ENCODE measurements at regions not wholly inside any gene's neighbourhood (a gene's known extent, or its start where the extent isn't known, plus 50 kb on each side); places are given as distances from the start of the nearest gene placed in this dataset.

DNA sequence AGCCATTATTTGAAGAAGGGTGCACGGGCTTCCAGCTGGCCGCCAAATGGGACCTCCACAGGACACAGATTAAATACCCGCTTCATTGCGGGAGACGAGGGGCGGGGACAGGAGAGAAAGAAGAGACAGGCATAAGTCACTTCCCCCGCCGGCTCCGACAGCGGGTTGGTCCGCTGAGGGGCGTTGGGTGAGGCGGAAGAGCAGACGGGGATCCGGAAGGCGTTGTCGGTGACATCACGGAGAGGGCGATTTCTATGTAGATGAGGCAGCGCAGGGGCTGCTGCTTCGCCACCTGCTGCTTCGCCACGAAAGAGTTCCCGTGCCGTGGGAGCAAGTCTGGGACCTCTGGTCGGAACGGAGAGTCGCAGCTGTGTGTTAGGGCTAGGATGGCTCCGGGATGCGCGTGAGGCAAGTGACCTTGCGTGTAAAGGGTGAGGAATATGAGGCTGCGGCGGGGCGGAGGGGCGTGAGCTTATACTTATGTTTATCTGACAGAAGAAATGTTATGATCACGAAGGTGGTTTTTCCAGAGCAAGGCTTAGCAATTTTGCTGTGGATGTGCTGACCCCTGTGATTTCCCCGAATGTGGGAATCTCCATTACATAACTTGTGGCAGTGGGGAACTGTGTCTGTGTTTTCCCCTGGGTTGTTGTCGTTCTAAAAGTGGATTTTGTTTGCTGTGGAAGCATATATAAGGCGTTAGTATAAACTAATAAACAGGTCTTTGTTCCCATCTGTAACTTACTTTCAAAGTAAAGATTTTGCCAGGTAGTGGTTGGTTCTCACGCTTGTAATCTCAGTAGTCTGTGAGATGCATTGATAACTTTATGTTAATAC is 52.9 kb downstream of the PPIAL4C start (continued):
- peak; percentile 70 for TF ChIP-seq ELF2 (CRISPR knock-in tag; IDR thresholded peaks at IDR 0.05)
- TF ChIP-seq, protein P1, sequence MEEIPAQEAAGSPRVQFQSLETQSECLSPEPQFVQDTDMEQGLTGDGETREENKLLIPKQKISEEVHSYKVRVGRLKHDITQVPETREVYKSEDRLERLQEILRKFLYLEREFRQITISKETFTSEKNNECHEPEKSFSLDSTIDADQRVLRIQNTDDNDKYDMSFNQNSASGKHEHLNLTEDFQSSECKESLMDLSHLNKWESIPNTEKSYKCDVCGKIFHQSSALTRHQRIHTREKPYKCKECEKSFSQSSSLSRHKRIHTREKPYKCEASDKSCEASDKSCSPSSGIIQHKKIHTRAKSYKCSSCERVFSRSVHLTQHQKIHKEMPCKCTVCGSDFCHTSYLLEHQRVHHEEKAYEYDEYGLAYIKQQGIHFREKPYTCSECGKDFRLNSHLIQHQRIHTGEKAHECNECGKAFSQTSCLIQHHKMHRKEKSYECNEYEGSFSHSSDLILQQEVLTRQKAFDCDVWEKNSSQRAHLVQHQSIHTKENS (CRISPR knock-in tag; IDR thresholded peaks at IDR 0.05) = peak; percentile 92
- TF ChIP-seq, protein P2, sequence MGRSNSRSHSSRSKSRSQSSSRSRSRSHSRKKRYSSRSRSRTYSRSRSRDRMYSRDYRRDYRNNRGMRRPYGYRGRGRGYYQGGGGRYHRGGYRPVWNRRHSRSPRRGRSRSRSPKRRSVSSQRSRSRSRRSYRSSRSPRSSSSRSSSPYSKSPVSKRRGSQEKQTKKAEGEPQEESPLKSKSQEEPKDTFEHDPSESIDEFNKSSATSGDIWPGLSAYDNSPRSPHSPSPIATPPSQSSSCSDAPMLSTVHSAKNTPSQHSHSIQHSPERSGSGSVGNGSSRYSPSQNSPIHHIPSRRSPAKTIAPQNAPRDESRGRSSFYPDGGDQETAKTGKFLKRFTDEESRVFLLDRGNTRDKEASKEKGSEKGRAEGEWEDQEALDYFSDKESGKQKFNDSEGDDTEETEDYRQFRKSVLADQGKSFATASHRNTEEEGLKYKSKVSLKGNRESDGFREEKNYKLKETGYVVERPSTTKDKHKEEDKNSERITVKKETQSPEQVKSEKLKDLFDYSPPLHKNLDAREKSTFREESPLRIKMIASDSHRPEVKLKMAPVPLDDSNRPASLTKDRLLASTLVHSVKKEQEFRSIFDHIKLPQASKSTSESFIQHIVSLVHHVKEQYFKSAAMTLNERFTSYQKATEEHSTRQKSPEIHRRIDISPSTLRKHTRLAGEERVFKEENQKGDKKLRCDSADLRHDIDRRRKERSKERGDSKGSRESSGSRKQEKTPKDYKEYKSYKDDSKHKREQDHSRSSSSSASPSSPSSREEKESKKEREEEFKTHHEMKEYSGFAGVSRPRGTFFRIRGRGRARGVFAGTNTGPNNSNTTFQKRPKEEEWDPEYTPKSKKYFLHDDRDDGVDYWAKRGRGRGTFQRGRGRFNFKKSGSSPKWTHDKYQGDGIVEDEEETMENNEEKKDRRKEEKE (IDR thresholded peaks at IDR 0.05; ENCODE audit: borderline replicate concordance in 1 of 2, control insufficient read depth in 1 of 2, low read depth in 2 of 2, low read length in 1 of 2) = peak; percentile 79 to 100; a peak in 3 of 4 replicates
- peak; percentile 93 for TF ChIP-seq NFXL1 (CRISPR knock-in tag; IDR thresholded peaks at IDR 0.05)
- peak; percentile 91 for TF ChIP-seq THAP7 (CRISPR knock-in tag; IDR thresholded peaks at IDR 0.05)
- TF ChIP-seq BCOR (IDR thresholded peaks at IDR 0.05) = peak; percentile 49; the same call in 1 of the 2 replicates
- peak; percentile 44; the same call in 1 of the 2 replicates for TF ChIP-seq JUND (IDR thresholded peaks at IDR 0.05; ENCODE audit: borderline replicate concordance, low read depth, low read length)
- peak; percentile 59; the same call in 1 of the 3 replicates for TF ChIP-seq JUND (tag; IDR thresholded peaks at IDR 0.05; ENCODE audit: borderline replicate concordance, low read depth, low read length)
- peak; percentile 96 for TF ChIP-seq NCOR1 (IDR thresholded peaks at IDR 0.05)
- TF ChIP-seq PHB (CRISPR knock-in tag; IDR thresholded peaks at IDR 0.05) = peak; percentile 96
- TF ChIP-seq, protein P3, sequence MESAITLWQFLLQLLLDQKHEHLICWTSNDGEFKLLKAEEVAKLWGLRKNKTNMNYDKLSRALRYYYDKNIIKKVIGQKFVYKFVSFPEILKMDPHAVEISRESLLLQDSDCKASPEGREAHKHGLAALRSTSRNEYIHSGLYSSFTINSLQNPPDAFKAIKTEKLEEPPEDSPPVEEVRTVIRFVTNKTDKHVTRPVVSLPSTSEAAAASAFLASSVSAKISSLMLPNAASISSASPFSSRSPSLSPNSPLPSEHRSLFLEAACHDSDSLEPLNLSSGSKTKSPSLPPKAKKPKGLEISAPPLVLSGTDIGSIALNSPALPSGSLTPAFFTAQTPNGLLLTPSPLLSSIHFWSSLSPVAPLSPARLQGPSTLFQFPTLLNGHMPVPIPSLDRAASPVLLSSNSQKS (CRISPR knock-in tag; IDR thresholded peaks at IDR 0.05) = peak; percentile 93
- TF ChIP-seq, protein P4, sequence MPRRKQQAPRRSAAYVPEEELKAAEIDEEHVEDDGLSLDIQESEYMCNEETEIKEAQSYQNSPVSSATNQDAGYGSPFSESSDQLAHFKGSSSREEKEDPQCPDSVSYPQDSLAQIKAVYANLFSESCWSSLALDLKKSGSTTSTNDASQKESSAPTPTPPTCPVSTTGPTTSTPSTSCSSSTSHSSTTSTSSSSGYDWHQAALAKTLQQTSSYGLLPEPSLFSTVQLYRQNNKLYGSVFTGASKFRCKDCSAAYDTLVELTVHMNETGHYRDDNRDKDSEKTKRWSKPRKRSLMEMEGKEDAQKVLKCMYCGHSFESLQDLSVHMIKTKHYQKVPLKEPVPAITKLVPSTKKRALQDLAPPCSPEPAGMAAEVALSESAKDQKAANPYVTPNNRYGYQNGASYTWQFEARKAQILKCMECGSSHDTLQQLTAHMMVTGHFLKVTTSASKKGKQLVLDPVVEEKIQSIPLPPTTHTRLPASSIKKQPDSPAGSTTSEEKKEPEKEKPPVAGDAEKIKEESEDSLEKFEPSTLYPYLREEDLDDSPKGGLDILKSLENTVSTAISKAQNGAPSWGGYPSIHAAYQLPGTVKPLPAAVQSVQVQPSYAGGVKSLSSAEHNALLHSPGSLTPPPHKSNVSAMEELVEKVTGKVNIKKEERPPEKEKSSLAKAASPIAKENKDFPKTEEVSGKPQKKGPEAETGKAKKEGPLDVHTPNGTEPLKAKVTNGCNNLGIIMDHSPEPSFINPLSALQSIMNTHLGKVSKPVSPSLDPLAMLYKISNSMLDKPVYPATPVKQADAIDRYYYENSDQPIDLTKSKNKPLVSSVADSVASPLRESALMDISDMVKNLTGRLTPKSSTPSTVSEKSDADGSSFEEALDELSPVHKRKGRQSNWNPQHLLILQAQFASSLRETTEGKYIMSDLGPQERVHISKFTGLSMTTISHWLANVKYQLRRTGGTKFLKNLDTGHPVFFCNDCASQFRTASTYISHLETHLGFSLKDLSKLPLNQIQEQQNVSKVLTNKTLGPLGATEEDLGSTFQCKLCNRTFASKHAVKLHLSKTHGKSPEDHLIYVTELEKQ (CRISPR knock-in tag; IDR thresholded peaks at IDR 0.05) = 0 out of 2 replicates have a peak, but pooled peaks have one; percentile 50
- TF ChIP-seq FOXK2 (conservative IDR thresholded peaks at IDR 0.05 in 1 of 2, IDR thresholded peaks at IDR 0.05 in 1 of 2; ENCODE audit: low read depth in 2 of 2) = peak; percentile 88 to 91
- TF ChIP-seq PRPF4 (IDR thresholded peaks at IDR 0.05; ENCODE audit: insufficient read depth, low read depth, low read length, poor library complexity, severe bottlenecking) = peak; percentile 39
- TF ChIP-seq CAMTA2 (CRISPR knock-in tag; conservative IDR thresholded peaks at IDR 0.05) = peak; percentile 98
- peak; percentile 73 for TF ChIP-seq ETV5 (CRISPR knock-in tag; IDR thresholded peaks at IDR 0.05; ENCODE audit: low read depth)
- TF ChIP-seq CBFA2T2 (conservative IDR thresholded peaks at IDR 0.05) = 0 out of 2 replicates have a peak, but pooled peaks have one; percentile 18
- peak; percentile 98 for TF ChIP-seq ARHGAP35 (IDR thresholded peaks at IDR 0.05; ENCODE audit: partially characterized antibody)

All from K562 (cell line).